H9 (cell line): ENCODE measurements at regions not wholly inside any gene's neighbourhood (a gene's known extent, or its start where the extent isn't known, plus 50 kb on each side); places are given as distances from the start of the nearest gene placed in this dataset.

Experiments used
- DNase-seq: peaks from one replicate; pipeline ENCODE4 v3.0.0-alpha.2; 2017
- H2AFZ ChIP-seq: one replicate; pipeline ENCODE4 v1.6.1; 2013; ENCODE audit warnings: mild to moderate bottlenecking, low read length, control low read depth, moderate library complexity
- H2AK5ac ChIP-seq: 2 replicates; pipeline ENCODE4 v1.6.1; 2013; ENCODE audit warnings: low read length, control low read depth, mixed read lengths; ENCODE audit not compliant: insufficient read length
- H2BK120ac ChIP-seq: one replicate; pipeline ENCODE4 v1.6.1; 2013; ENCODE audit warnings: low read depth, mild to moderate bottlenecking, low read length, control low read depth, inconsistent platforms; ENCODE audit not compliant: poor library complexity, severe bottlenecking
- H2BK12ac ChIP-seq: 2 replicates; pipeline ENCODE4 v1.6.1; 2013; ENCODE audit warnings: low read length, control low read depth, mixed read lengths, low read depth; ENCODE audit not compliant: insufficient read length
- H2BK15ac ChIP-seq: 2 replicates; pipeline ENCODE4 v1.6.1; 2013; ENCODE audit warnings: low read depth, low read length, control low read depth
- H2BK20ac ChIP-seq: one replicate; pipeline ENCODE4 v1.6.1; 2013; ENCODE audit warnings: low read depth, mild to moderate bottlenecking, low read length, control low read depth, inconsistent platforms; ENCODE audit not compliant: poor library complexity, severe bottlenecking
- H2BK5ac ChIP-seq: 2 replicates; pipeline ENCODE4 v1.6.1; 2013; ENCODE audit warnings: low read length, control low read depth, mixed read lengths; ENCODE audit not compliant: insufficient read length
- H3K14ac ChIP-seq: 2 replicates; pipeline ENCODE4 v1.6.1; 2013; ENCODE audit warnings: low read length, control low read depth; ENCODE audit not compliant: insufficient read depth
- H3K18ac ChIP-seq: 2 replicates; pipeline ENCODE4 v1.6.1; 2013; ENCODE audit warnings: low read depth, mild to moderate bottlenecking, mixed read lengths, low read length, control low read depth; ENCODE audit not compliant: insufficient read length
- H3K23ac ChIP-seq: 2 replicates; pipeline ENCODE4 v1.6.1; 2013; ENCODE audit warnings: low read length, control low read depth, mixed read lengths, low read depth; ENCODE audit not compliant: insufficient read length
- H3K23me2 ChIP-seq: 2 replicates; pipeline ENCODE4 v1.6.1; 2013; ENCODE audit warnings: low read depth, mild to moderate bottlenecking, mixed read lengths, low read length, control low read depth; ENCODE audit not compliant: insufficient read length, poor library complexity, severe bottlenecking
- H3K27ac ChIP-seq: 2 replicates; pipeline ENCODE4 v1.5.1; 2013; ENCODE audit warnings: low read length, control low read depth, mixed read lengths, low read depth; ENCODE audit not compliant: insufficient read length
- H3K27me3 ChIP-seq: 2 replicates; pipeline ENCODE4 v1.6.1; 2013; ENCODE audit warnings: low read length, control low read depth, inconsistent platforms; ENCODE audit not compliant: insufficient read depth
- H3K4ac ChIP-seq: 2 replicates; pipeline ENCODE4 v1.6.1; 2013; ENCODE audit warnings: low read depth, mild to moderate bottlenecking, control low read depth, inconsistent platforms, low read length, moderate library complexity
- H3K4me1 ChIP-seq: 2 replicates; pipeline ENCODE4 v1.6.1; 2013; ENCODE audit warnings: low read length, control low read depth, inconsistent platforms; ENCODE audit not compliant: insufficient read depth
- H3K4me2 ChIP-seq: 2 replicates; pipeline ENCODE4 v1.6.1; 2013; ENCODE audit warnings: low read length, control low read depth, mixed read lengths; ENCODE audit not compliant: insufficient read length, insufficient read depth
- H3K56ac ChIP-seq: 2 replicates; pipeline ENCODE4 v1.6.1; 2013; ENCODE audit warnings: low read depth, mild to moderate bottlenecking, mixed read lengths, low read length, control low read depth; ENCODE audit not compliant: insufficient read length
- H3K79me1 ChIP-seq: 2 replicates; pipeline ENCODE4 v1.6.1; 2013; ENCODE audit warnings: low read depth, mild to moderate bottlenecking, moderate library complexity, low read length, control low read depth, inconsistent platforms; ENCODE audit not compliant: insufficient read depth, poor library complexity, severe bottlenecking
- H3K79me2 ChIP-seq: 2 replicates; pipeline ENCODE4 v1.6.1; 2013; ENCODE audit warnings: low read length, control low read depth, inconsistent platforms; ENCODE audit not compliant: insufficient read depth
- H3K9ac ChIP-seq: 2 replicates; pipeline ENCODE4 v1.6.1; 2013; ENCODE audit warnings: low read length, control low read depth, mixed read lengths; ENCODE audit not compliant: insufficient read length; ENCODE audit errors: extremely low read depth
- H3K9me3 ChIP-seq: one replicate; pipeline ENCODE4 v1.6.1; 2013; ENCODE audit warnings: low read depth, low read length, inconsistent platforms; ENCODE audit not compliant: control insufficient read depth
- H3T11ph ChIP-seq: one replicate; pipeline ENCODE4 v1.6.1; 2013; ENCODE audit warnings: mild to moderate bottlenecking, low read length, control low read depth, inconsistent platforms
- H4K20me1 ChIP-seq: one replicate; pipeline ENCODE4 v1.6.1; 2013; ENCODE audit not compliant: control insufficient read depth, insufficient read length, insufficient read depth
- H4K5ac ChIP-seq: 2 replicates; pipeline ENCODE4 v1.6.1; 2013; ENCODE audit warnings: low read depth, mild to moderate bottlenecking, mixed read lengths, low read length, control low read depth; ENCODE audit not compliant: insufficient read length
- H4K8ac ChIP-seq: replicated peaks from 2 replicates; pipeline ENCODE4 v1.6.1; 2013; ENCODE audit warnings: low read length, control low read depth, mixed read lengths, low read depth; ENCODE audit not compliant: insufficient read length
- H4K91ac ChIP-seq: 2 replicates; pipeline ENCODE4 v1.6.1; 2013; ENCODE audit warnings: low read depth, mild to moderate bottlenecking, moderate library complexity, mixed read lengths, low read length, control low read depth; ENCODE audit not compliant: insufficient read length
- H3K27ac Mint-ChIP-seq, 3 experiments: 2 replicates in 2 of 3; 3 replicates in 1 of 3; pipeline ENCODE4 v1.8.0; 2020 to 2021; ENCODE audit warnings: mixed read lengths in 3 of 3, mild to moderate bottlenecking in 1 of 3, moderate library complexity in 1 of 3
- H3K27me3 Mint-ChIP-seq: 2 replicates; pipeline ENCODE4 v1.8.0; 2021; ENCODE audit warnings: low read depth, mild to moderate bottlenecking, moderate library complexity, mixed read lengths
- H3K36me3 Mint-ChIP-seq, 3 experiments: 2 replicates in 2 of 3; 3 replicates in 1 of 3; pipeline ENCODE4 v1.8.0; 2020 to 2021; ENCODE audit warnings: low read depth in 3 of 3, mixed read lengths in 3 of 3; ENCODE audit not compliant: insufficient read depth in 1 of 3
- H3K4me1 Mint-ChIP-seq, 2 experiments: 2 replicates each; pipeline ENCODE4 v1.8.0; 2020; ENCODE audit warnings: mixed read lengths in 2 of 2
- H3K4me3 Mint-ChIP-seq, 2 experiments: 2 replicates in 1 of 2; 3 replicates in 1 of 2; pipeline ENCODE4 v1.8.0; 2020 to 2021; ENCODE audit warnings: mild to moderate bottlenecking in 2 of 2, mixed read lengths in 2 of 2, moderate library complexity in 1 of 2
- H3K9me3 Mint-ChIP-seq, 2 experiments: 2 replicates in 1 of 2; 3 replicates in 1 of 2; pipeline ENCODE4 v1.8.0; 2020; ENCODE audit warnings: mild to moderate bottlenecking in 2 of 2, mixed read lengths in 2 of 2, moderate library complexity in 1 of 2
- CTCF ChIP-seq: fragments of 200-600 bp; sonication (generic); conservative IDR thresholded peaks from 3 replicates; pipeline ENCODE4 v1.8.0; 2021; ENCODE audit warnings: antibody characterized with exemption, mild to moderate bottlenecking
- WGBS: extraction: QIAGEN DNeasy Blood & Tissue Kit; methylation state at CpG from one replicate; pipeline ENCODE4 v1.1.7; 2013; ENCODE audit warnings: missing lambda C conversion rate, low lambda C conversion rate, mixed read lengths; ENCODE audit not compliant: insufficient read length; ENCODE audit errors: extremely low coverage; 5-methylcytosine and 5-hydroxymethylcytosine counted together

GRCh38 chr11:103794262-103794661 lies 242.2 kb upstream of the DDI1 start:
- no peak overlapping the region for H3K23ac ChIP-seq
- no peak overlapping the region for H2BK20ac ChIP-seq
- no peak overlapping the region for H2BK12ac ChIP-seq
- no peak overlapping the region for H3K27ac ChIP-seq
- no peak overlapping the region for H3K18ac ChIP-seq
- DNase-seq, result no peak
- no peak overlapping the region for H4K8ac ChIP-seq
- H2AFZ ChIP-seq, result no peak overlapping the region
- H3K4me1 ChIP-seq, result no peaks in the 10 kb centered on the region
- no peak overlapping the region for H3K4ac ChIP-seq
- no peaks in the 10 kb centered on the region for H3K79me1 ChIP-seq
- H3K27ac Mint-ChIP-seq, result no peak overlapping the region
- WGBS, result no CpG with 5 or more reads among the region's 2 CpGs
- no peak overlapping the region for H3K4me2 ChIP-seq
- H3K4me3 Mint-ChIP-seq, result no peak overlapping the region
- H2BK15ac ChIP-seq, result no peak overlapping the region
- no peaks in the 10 kb centered on the region for H3K4me1 Mint-ChIP-seq
- no peaks in the 10 kb centered on the region for H3K27me3 ChIP-seq
- H3K9ac ChIP-seq, result no peak overlapping the region
- no peak overlapping the region for H2AK5ac ChIP-seq
- H4K91ac ChIP-seq, result no peak overlapping the region
- no peaks in the 10 kb centered on the region for H3K23me2 ChIP-seq
- H2BK120ac ChIP-seq, result no peak overlapping the region
- peaks cover 2 to 16% (median 6%) of the 10 kb centered on the region in 3 experiments; a peak in 5 of 7 replicates for H3K36me3 Mint-ChIP-seq
- H3K9me3 Mint-ChIP-seq, result peaks cover 11 to 12% of the 10 kb centered on the region in 2 experiments; a peak in 4 of 5 replicates
- H2BK5ac ChIP-seq, result no peak overlapping the region
- H3T11ph ChIP-seq, result no peak overlapping the region
- H3K27me3 Mint-ChIP-seq, result no peaks in the 10 kb centered on the region
- TF ChIP-seq CTCF, result no peak
- H4K5ac ChIP-seq, result no peak overlapping the region
- H3K56ac ChIP-seq, result no peak overlapping the region
- H3K9me3 ChIP-seq, result no peaks in the 10 kb centered on the region
- no peaks in the 10 kb centered on the region for H4K20me1 ChIP-seq
- H3K14ac ChIP-seq, result no peak overlapping the region
- H3K79me2 ChIP-seq, result no peaks in the 10 kb centered on the region
